Activated CD4-positive, alpha-beta T cell treated with anti-CD3 and anti-CD28 coated beads for 36 hours (primary cell): ENCODE measurements at regions not wholly inside any gene's neighbourhood (a gene's known extent, or its start where the extent isn't known, plus 50 kb on each side); places are given as distances from the start of the nearest gene placed in this dataset.
"Not testable (repeated sequence)": the region's sequence is repeated elsewhere in the genome, so short reads cannot be mapped to it uniquely, and the experiment has no call there.

Experiments
- ATAC-seq: fragments of 200-7000 bp; cut with Tn5 transposase; one replicate; pipeline ENCODE4 v1.10.0; 2021; ENCODE audit warnings: mild to moderate bottlenecking, moderate library complexity
- CTCF ChIA-PET: fragments of 350-600 bp; sonication (Branson Sonifier 250); formaldehyde crosslinking; loops from one replicate; lab custom pipeline; 2021; ENCODE audit warnings: antibody characterized with exemption; lab: Charles Lee
- POLR2A ChIA-PET: fragments of 350-600 bp; sonication (Branson Sonifier 250); formaldehyde crosslinking; loops from one replicate; lab custom pipeline; 2021; ENCODE audit warnings: antibody characterized with exemption, inconsistent platforms; lab: Charles Lee
- DNase-seq: peaks from one replicate; pipeline ENCODE4 v3.0.0-alpha.2; 2020
- H3K27ac Mint-ChIP-seq: one replicate; pipeline ENCODE4 v1.8.0; 2021; ENCODE audit warnings: mixed read lengths
- H3K27me3 Mint-ChIP-seq: one replicate; pipeline ENCODE4 v1.8.0; 2021; ENCODE audit warnings: mixed read lengths
- H3K36me3 Mint-ChIP-seq: one replicate; pipeline ENCODE4 v1.8.0; 2021; ENCODE audit warnings: low read depth, mixed read lengths
- H3K4me1 Mint-ChIP-seq: one replicate; pipeline ENCODE4 v1.8.0; 2021; ENCODE audit warnings: mixed read lengths
- H3K4me3 Mint-ChIP-seq: one replicate; pipeline ENCODE4 v1.8.0; 2021; ENCODE audit warnings: mild to moderate bottlenecking, moderate library complexity, mixed read lengths
- H3K9me3 Mint-ChIP-seq: one replicate; pipeline ENCODE4 v1.8.0; 2021; ENCODE audit warnings: low read depth, mixed read lengths
- intact Hi-C, 2 experiments: fragments of 100-400 bp; cut with DNase I in 1 of 2; cut with micrococcal nuclease in 1 of 2; formaldehyde crosslinking; loops; one replicate each; pipeline versions ENCODE4 v1.14.2 to v1.15.1; 2022 to 2024; cut with DNase I, micrococcal nuclease

- no peaks in the 10 kb centered on the region for H3K36me3 Mint-ChIP-seq
- intact Hi-C loops, result no loop called here
- CTCF ChIA-PET, result interaction anchor here (0.6 kb wide), 1 partner anchor 1020 kb away, joined by 3 read pairs; no protein-coding TSS in a partner anchor
Observed at GRCh38 chr2:125746321-125747164, 909.4 kb upstream of the GYPC start.

GRCh38 chr2:125747165-125747425, 908.9 kb upstream of the GYPC start:
- intact Hi-C loops, result no loop called here
- no peaks in the 10 kb centered on the region for H3K4me1 Mint-ChIP-seq
- H3K9me3 Mint-ChIP-seq, result no peaks in the 10 kb centered on the region
- POLR2A ChIA-PET, result no interaction called here
- no peaks in the 10 kb centered on the region for H3K27me3 Mint-ChIP-seq
- ATAC-seq (no peak), DNase-seq (no peak)
- no peak overlapping the region for H3K4me3 Mint-ChIP-seq
- no peak overlapping the region for H3K27ac Mint-ChIP-seq
- no peaks in the 10 kb centered on the region for H3K36me3 Mint-ChIP-seq
- CTCF ChIA-PET, result no interaction called here

More at GRCh38 chr2:125746321-125747164, 909.4 kb upstream of the GYPC start:
- POLR2A ChIA-PET, result no interaction called here
- DNase-seq (no peak), ATAC-seq (no peak)
- H3K4me3 Mint-ChIP-seq, result no peak overlapping the region
- no peak overlapping the region for H3K27ac Mint-ChIP-seq
- H3K27me3 Mint-ChIP-seq, result no peaks in the 10 kb centered on the region
- H3K4me1 Mint-ChIP-seq, result no peaks in the 10 kb centered on the region
- H3K9me3 Mint-ChIP-seq, result no peaks in the 10 kb centered on the region

- Mint-ChIP-seq H3K4me1 (no peaks in the 10 kb centered on the region), H3K27me3 (no peaks in the 10 kb centered on the region), H3K27ac (no peak overlapping the region), H3K9me3 (peaks cover 3% of the 10 kb centered on the region), H3K4me3 (no peak overlapping the region), H3K36me3 (no peaks in the 10 kb centered on the region)
- ATAC-seq, result no peak
- POLR2A ChIA-PET, result no interaction called here
- no peak for DNase-seq
- CTCF ChIA-PET, result no interaction called here
- intact Hi-C loops, result no loop called here
Observed at GRCh38 chr2:125756431-125756830, 899.5 kb upstream of the GYPC start.

- peaks cover 17% of the 10 kb centered on the region for H3K9me3 Mint-ChIP-seq
- CTCF ChIA-PET, result no interaction called here
- no peaks in the 10 kb centered on the region for H3K4me1 Mint-ChIP-seq
- no peak for ATAC-seq
- no peak for DNase-seq
- POLR2A ChIA-PET, result no interaction called here
- H3K36me3 Mint-ChIP-seq, result no peaks in the 10 kb centered on the region
- intact Hi-C loops, result no loop called here
- no peak overlapping the region for H3K4me3 Mint-ChIP-seq
- no peak overlapping the region for H3K27ac Mint-ChIP-seq
- H3K27me3 Mint-ChIP-seq, result no peaks in the 10 kb centered on the region
Observed at GRCh38 chr2:125796784-125797183, 859.2 kb upstream of the GYPC start.

- no peaks in the 10 kb centered on the region for H3K4me1 Mint-ChIP-seq
- peaks cover 16% of the 10 kb centered on the region for H3K9me3 Mint-ChIP-seq
- POLR2A ChIA-PET, result no interaction called here
- intact Hi-C loops, result no loop called here
- H3K4me3 Mint-ChIP-seq, result no peak overlapping the region
- CTCF ChIA-PET, result no interaction called here
- DNase-seq (no peak), ATAC-seq (no peak)
- no peak overlapping the region for H3K27ac Mint-ChIP-seq
- no peaks in the 10 kb centered on the region for H3K27me3 Mint-ChIP-seq
- no peaks in the 10 kb centered on the region for H3K36me3 Mint-ChIP-seq
Observed at GRCh38 chr2:125797192-125797591, 858.8 kb upstream of the GYPC start.

GRCh38 chr2:125822746-125823145, 833.2 kb upstream of the GYPC start:
- Mint-ChIP-seq H3K4me3 (no peak overlapping the region), H3K4me1 (no peaks in the 10 kb centered on the region), H3K27ac (no peak overlapping the region), H3K27me3 (no peaks in the 10 kb centered on the region), H3K36me3 (no peaks in the 10 kb centered on the region), H3K9me3 (peaks cover 7% of the 10 kb centered on the region)
- POLR2A ChIA-PET, result no interaction called here
- intact Hi-C loops, result no loop called here
- no peak for ATAC-seq
- no peak for DNase-seq
- CTCF ChIA-PET, result no interaction called here

GRCh38 chr2:125825781-125826180, 830.2 kb upstream of the GYPC start:
- H3K4me3 Mint-ChIP-seq, H3K27me3 Mint-ChIP-seq, ATAC-seq, DNase-seq, H3K27ac Mint-ChIP-seq, intact Hi-C loops, H3K9me3 Mint-ChIP-seq, H3K36me3 Mint-ChIP-seq, H3K4me1 Mint-ChIP-seq, CTCF ChIA-PET, POLR2A ChIA-PET: not testable (repeated sequence)

GRCh38 chr2:125837128-125837527, 818.8 kb upstream of the GYPC start:
- H3K27me3 Mint-ChIP-seq, result no peaks in the 10 kb centered on the region
- H3K36me3 Mint-ChIP-seq, result no peaks in the 10 kb centered on the region
- ChIA-PET POLR2A (no interaction called here), CTCF (no interaction called here)
- ATAC-seq (no peak), DNase-seq (no peak)
- peaks cover 4% of the 10 kb centered on the region for H3K9me3 Mint-ChIP-seq
- no peak overlapping the region for H3K27ac Mint-ChIP-seq
- H3K4me1 Mint-ChIP-seq, result no peaks in the 10 kb centered on the region
- no peak overlapping the region for H3K4me3 Mint-ChIP-seq
- intact Hi-C loops, result no loop called here

- ChIA-PET POLR2A (no interaction called here), CTCF (no interaction called here)
- intact Hi-C loops, result no loop called here
- Mint-ChIP-seq H3K27me3 (no peaks in the 10 kb centered on the region), H3K27ac (no peak overlapping the region), H3K4me3 (no peak overlapping the region), H3K4me1 (no peaks in the 10 kb centered on the region), H3K9me3 (peaks cover 4% of the 10 kb centered on the region), H3K36me3 (no peaks in the 10 kb centered on the region)
- ATAC-seq, result no peak
- DNase-seq, result no peak
Observed at GRCh38 chr2:125837611-125838010, 818.3 kb upstream of the GYPC start.

GRCh38 chr2:125839945-125840344, 816.0 kb upstream of the GYPC start:
- no peaks in the 10 kb centered on the region for H3K4me1 Mint-ChIP-seq
- ChIA-PET CTCF (interaction anchor here (0.7 kb wide), 1 partner anchor 56 kb away, joined by 3 read pairs; no protein-coding TSS in a partner anchor), POLR2A (no interaction called here)
- H3K27ac Mint-ChIP-seq, result no peak overlapping the region
- ATAC-seq, result no peak
- no peaks in the 10 kb centered on the region for H3K36me3 Mint-ChIP-seq
- intact Hi-C loops, result no loop called here
- peaks cover 2% of the 10 kb centered on the region for H3K9me3 Mint-ChIP-seq
- H3K4me3 Mint-ChIP-seq, result no peak overlapping the region
- no peaks in the 10 kb centered on the region for H3K27me3 Mint-ChIP-seq
- no peak for DNase-seq

- ChIA-PET CTCF (no interaction called here), POLR2A (no interaction called here)
Observed at GRCh38 chr2:125842041-125842440, 813.9 kb upstream of the GYPC start.

GRCh38 chr2:125850541-125850940, 805.4 kb upstream of the GYPC start:
- ChIA-PET CTCF (no interaction called here), POLR2A (no interaction called here)
- no peaks in the 10 kb centered on the region for H3K36me3 Mint-ChIP-seq
- no peak for DNase-seq
- intact Hi-C loops, result no loop called here
- no peak overlapping the region for H3K4me3 Mint-ChIP-seq
- ATAC-seq, result no peak
- no peaks in the 10 kb centered on the region for H3K4me1 Mint-ChIP-seq
- H3K27ac Mint-ChIP-seq, result no peak overlapping the region
- no peaks in the 10 kb centered on the region for H3K27me3 Mint-ChIP-seq
- peaks cover 12% of the 10 kb centered on the region for H3K9me3 Mint-ChIP-seq

More at GRCh38 chr2:125842041-125842440, 813.9 kb upstream of the GYPC start:
- no peak for ATAC-seq
- H3K36me3 Mint-ChIP-seq, result no peaks in the 10 kb centered on the region
- H3K4me3 Mint-ChIP-seq, result no peak overlapping the region
- no peak overlapping the region for H3K27ac Mint-ChIP-seq
- H3K27me3 Mint-ChIP-seq, result no peaks in the 10 kb centered on the region
- H3K4me1 Mint-ChIP-seq, result no peaks in the 10 kb centered on the region
- no peak for DNase-seq
- peaks cover 6% of the 10 kb centered on the region for H3K9me3 Mint-ChIP-seq
- intact Hi-C loops, result no loop called here
